ENCODE measurements at regions not wholly inside any gene's neighbourhood (a gene's known extent, or its start where the extent isn't known, plus 50 kb on each side); places are given as distances from the start of the nearest gene placed in this dataset.

DNA sequence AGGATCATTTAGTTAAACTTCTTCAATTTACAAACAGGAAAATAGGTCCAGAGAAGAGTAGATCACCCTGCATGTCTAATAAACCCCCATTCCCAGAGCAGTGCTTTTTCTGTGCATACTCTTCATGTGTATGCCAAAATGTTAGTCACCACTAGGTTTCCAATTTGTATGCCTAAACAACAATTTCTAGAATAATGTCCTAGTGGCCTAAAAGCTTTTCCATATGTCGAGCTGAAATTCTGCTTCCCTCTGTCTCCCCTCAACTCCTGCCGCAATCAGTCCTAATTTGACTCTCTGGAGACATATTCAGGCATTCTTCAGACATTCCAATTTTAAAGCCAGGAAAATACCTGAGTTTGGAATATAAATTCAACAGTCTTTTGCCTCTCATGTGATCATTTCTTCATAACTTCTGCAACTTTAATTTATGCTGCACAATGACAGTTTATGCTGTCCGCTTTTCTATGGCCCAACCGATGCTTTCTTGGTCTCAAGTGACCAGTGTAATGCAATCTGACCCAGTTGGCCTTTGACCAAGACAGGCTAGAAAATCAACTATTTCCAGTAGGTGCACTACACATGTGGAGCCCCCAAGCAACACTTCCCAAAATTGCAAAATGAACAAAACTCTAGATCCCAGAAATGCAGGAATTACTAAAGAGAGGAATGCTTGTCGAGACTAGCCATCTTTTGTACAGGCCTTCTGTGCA lies 122.9 kb upstream of the FMR1 start:
- no peaks in the 10 kb centered on the region for H3K4me1 ChIP-seq
- no peak overlapping the region for H3K4me3 ChIP-seq
- intact Hi-C loops (cut with DNase I): no loop called here
- no peaks in the 10 kb centered on the region for H3K27me3 ChIP-seq
- H3K27ac ChIP-seq: no peak overlapping the region
- TF ChIP-seq, protein P1, sequence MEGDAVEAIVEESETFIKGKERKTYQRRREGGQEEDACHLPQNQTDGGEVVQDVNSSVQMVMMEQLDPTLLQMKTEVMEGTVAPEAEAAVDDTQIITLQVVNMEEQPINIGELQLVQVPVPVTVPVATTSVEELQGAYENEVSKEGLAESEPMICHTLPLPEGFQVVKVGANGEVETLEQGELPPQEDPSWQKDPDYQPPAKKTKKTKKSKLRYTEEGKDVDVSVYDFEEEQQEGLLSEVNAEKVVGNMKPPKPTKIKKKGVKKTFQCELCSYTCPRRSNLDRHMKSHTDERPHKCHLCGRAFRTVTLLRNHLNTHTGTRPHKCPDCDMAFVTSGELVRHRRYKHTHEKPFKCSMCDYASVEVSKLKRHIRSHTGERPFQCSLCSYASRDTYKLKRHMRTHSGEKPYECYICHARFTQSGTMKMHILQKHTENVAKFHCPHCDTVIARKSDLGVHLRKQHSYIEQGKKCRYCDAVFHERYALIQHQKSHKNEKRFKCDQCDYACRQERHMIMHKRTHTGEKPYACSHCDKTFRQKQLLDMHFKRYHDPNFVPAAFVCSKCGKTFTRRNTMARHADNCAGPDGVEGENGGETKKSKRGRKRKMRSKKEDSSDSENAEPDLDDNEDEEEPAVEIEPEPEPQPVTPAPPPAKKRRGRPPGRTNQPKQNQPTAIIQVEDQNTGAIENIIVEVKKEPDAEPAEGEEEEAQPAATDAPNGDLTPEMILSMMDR (IDR thresholded peaks at IDR 0.05): no peak
- no peaks in the 10 kb centered on the region for H3K36me3 ChIP-seq
- DNase-seq (ENCODE audit: low spot score in 2 of 2): no peak
- H3K9me3 ChIP-seq: no peaks in the 10 kb centered on the region

DNA sequence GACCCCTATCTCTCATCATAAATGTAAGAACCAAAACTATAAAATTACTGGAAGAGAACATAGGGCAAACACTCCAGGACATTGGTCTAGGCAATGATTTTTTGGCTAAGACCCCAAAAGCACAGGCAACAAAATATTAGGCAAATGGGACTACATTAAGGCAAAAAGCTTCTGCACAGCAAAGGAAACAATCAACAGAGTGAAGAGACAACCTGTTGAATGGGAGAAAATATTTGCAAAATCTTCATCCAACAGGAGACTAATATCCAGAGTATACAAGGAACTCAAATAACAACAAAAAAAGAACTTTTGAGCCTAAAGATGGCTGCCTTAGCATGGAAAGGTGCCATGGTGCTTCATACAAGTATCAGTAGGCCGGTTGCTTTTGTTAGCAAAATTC lies 111.1 kb upstream of the FMR1 start:
- intact Hi-C loops (cut with DNase I): no loop called here
- H3K4me1 ChIP-seq: no peaks in the 10 kb centered on the region
- H3K27ac ChIP-seq: no peak overlapping the region
- no peak overlapping the region for H3K4me3 ChIP-seq
- no peaks in the 10 kb centered on the region for H3K9me3 ChIP-seq
- no peaks in the 10 kb centered on the region for H3K27me3 ChIP-seq
- no peak for DNase-seq (ENCODE audit: low spot score in 2 of 2)
- TF ChIP-seq, protein P1 (IDR thresholded peaks at IDR 0.05): no peak
- H3K36me3 ChIP-seq: no peaks in the 10 kb centered on the region

DNA sequence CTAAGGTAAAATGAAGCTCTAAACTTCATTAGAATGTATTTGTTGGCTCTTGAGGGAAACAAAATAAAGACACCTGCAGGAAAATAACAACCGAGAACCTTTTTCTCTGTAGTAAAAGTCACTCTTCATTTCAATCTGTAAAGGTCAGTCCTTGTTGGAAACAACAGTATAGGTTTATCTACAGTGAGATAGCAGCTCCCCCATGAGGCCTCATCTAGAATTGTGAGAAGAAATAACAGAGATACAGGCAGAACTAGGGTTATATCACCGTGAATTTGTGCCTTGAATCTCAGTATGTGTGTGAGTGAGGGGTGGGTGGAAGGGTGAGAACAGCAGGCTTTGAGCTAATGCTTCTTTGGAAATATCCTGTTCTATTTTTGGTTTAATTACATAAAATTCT lies 107.8 kb upstream of the FMR1 start:
- H3K27me3 ChIP-seq: no peaks in the 10 kb centered on the region

DNA sequence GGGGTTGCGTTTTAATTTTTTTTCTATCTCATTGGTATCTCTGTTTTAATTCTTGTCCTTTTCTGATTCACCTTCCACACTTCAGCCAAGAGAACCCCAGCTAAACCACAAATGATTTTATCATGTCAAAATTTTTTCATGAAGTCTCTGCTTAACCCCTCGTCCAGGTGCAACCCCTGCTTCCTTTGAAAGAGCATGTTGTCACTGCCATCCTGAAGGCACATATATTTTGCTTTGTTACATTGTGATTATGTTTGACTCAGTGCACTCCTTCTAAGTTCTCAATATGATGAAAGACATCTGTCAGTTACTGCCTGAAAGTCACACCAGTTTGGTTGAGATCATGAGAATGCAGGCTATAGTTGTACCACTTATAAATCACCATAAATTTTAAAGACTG lies 99.9 kb upstream of the FMR1 start:
- Histone ChIP-seq H3K4me3 (no peak overlapping the region), H3K36me3 (no peaks in the 10 kb centered on the region), H3K27me3 (no peaks in the 10 kb centered on the region), H3K4me1 (no peaks in the 10 kb centered on the region), H3K9me3 (no peaks in the 10 kb centered on the region), H3K27ac (no peak overlapping the region)
- intact Hi-C loops (cut with DNase I): no loop called here
- DNase-seq (ENCODE audit: low spot score in 2 of 2): no peak
- TF ChIP-seq, protein P1 (IDR thresholded peaks at IDR 0.05): no peak

More for the DNA sequence above, 107.8 kb upstream of the FMR1 start:
- no peak overlapping the region for H3K27ac ChIP-seq
- H3K4me3 ChIP-seq: no peak overlapping the region
- TF ChIP-seq, protein P1 (IDR thresholded peaks at IDR 0.05): no peak
- no peaks in the 10 kb centered on the region for H3K4me1 ChIP-seq
- no peak for DNase-seq (ENCODE audit: low spot score in 2 of 2)
- no peaks in the 10 kb centered on the region for H3K9me3 ChIP-seq
- intact Hi-C loops (cut with DNase I): no loop called here
- no peaks in the 10 kb centered on the region for H3K36me3 ChIP-seq

DNA sequence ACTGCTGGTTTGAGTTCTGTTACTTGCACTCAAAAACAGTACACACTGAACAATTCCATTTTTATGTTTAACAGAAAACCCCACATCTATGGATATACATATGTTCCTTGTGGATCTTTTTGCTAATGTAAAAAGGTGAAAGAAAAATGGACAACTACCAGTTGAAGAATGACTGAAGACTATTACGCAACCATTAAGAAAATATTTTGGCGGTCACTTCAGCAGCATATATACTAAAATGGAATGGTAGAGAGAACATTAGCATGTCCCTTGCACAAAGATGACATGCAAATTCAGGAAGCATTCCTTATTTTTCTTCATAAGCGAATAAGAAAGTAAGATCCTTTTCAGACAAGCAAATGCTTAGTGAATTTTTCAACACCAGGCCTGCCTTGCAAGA lies 84.6 kb upstream of the FMR1 start:
- Histone ChIP-seq H3K4me3 (no peak overlapping the region), H3K9me3 (no peaks in the 10 kb centered on the region), H3K36me3 (no peaks in the 10 kb centered on the region), H3K27me3 (no peaks in the 10 kb centered on the region), H3K27ac (no peak overlapping the region), H3K4me1 (no peaks in the 10 kb centered on the region)
- no peak for DNase-seq (ENCODE audit: low spot score in 2 of 2)
- TF ChIP-seq, protein P1 (IDR thresholded peaks at IDR 0.05): no peak
- intact Hi-C loops (cut with DNase I): loop anchor here (2.0 kb wide), 1 partner anchor 64 kb away; no protein-coding TSS in a partner anchor

DNA sequence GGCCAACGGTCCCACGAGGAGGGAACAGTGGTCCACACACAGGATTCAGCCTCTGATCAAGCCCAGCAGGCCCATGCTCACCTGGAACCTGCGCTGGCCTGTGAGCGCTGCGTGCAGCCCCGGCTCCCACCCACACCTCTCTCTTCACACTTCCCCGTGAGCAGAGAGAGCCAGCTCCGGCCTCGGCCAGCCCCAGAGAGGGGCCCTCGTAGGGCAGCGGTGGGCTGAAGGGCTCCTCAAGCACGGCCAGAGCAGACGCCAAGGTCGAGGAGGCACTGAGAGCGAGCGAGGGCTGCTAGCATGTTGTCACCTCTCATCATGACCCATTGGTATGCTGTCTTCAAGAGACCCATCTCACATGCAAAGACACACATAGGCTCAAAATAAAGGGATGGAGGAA lies 83.0 kb upstream of the FMR1 start:
- no peaks in the 10 kb centered on the region for H3K9me3 ChIP-seq
- intact Hi-C loops (cut with DNase I): no loop called here

More for the DNA sequence above, 83.0 kb upstream of the FMR1 start:
- Histone ChIP-seq H3K4me3 (no peak overlapping the region), H3K4me1 (no peaks in the 10 kb centered on the region), H3K27me3 (no peaks in the 10 kb centered on the region), H3K27ac (no peak overlapping the region), H3K36me3 (no peaks in the 10 kb centered on the region)
- TF ChIP-seq, protein P1 (IDR thresholded peaks at IDR 0.05): no peak
- no peak for DNase-seq (ENCODE audit: low spot score in 2 of 2)

All from ascending aorta (tissue), 2 donors.